K562 (cell line): ENCODE measurements at regions not wholly inside any gene's neighbourhood (a gene's known extent, or its start where the extent isn't known, plus 50 kb on each side); places are given as distances from the start of the nearest gene placed in this dataset.

Experiments
- ATF1 ChIP-seq, 2 experiments: fragments of 450-650 bp in 1 of 2; IDR thresholded peaks; 2 replicates each; pipeline ENCODE4 v1.6.1; 2016; ENCODE audit warnings: missing compliant biosample characterization in 1 of 2, missing genetic modification characterization in 1 of 2
- CHD2 ChIP-seq: IDR thresholded peaks from 2 replicates; pipeline ENCODE4 v1.6.1; 2011; ENCODE audit warnings: low read depth, low read length
- POLR2A ChIP-seq: fragments of 450-650 bp; conservative IDR thresholded peaks from 2 replicates; pipeline ENCODE4 v1.6.1; 2016
- TAF1 ChIP-seq: IDR thresholded peaks from 2 replicates; pipeline ENCODE4 v1.6.1; 2011; ENCODE audit warnings: mild to moderate bottlenecking, low read length, moderate library complexity; ENCODE audit not compliant: insufficient read depth, control insufficient read depth, severe bottlenecking; ENCODE audit errors: extremely low read depth
- ZNF175 ChIP-seq: fragments of 200-800 bp; sonication (Bioruptor generic); IDR thresholded peaks from 2 replicates; pipeline ENCODE4 v1.6.1; 2016; ENCODE audit warnings: low read depth, mild to moderate bottlenecking, missing genetic modification characterization, missing compliant biosample characterization
- ZNF561 ChIP-seq: fragments of 450-650 bp; formaldehyde crosslinking; conservative IDR thresholded peaks from 2 replicates; pipeline ENCODE4 v1.4.0; 2020; ENCODE audit warnings: mild to moderate bottlenecking, moderate library complexity

DNA sequence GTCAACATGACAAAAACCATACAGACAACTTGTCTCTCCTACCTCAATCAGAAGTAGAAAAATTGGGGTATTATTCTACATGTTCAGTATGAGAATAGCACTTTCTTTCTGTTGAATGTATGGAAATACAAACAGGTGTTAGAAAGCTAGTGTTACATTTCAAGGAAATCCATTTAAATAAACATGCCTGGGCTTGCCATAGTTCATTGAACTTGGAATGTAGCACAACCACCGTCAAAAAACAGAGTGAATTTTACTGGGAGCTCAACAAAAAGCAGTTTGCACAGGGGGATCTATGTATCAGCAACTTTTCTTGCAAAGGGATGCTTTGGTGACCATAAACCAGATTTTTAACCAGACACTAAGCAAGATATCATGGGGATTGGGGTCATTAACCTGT lies 307.9 kb upstream of the SMARCA2 start:
- TF ChIP-seq TAF1 = no peak
- TF ChIP-seq CHD2 = no peak
- TF ChIP-seq ZNF561 (CRISPR knock-in tag) = no peak
- no peak for TF ChIP-seq ZNF175 (CRISPR knock-in tag)
- no peak for TF ChIP-seq ATF1 (CRISPR knock-in tag; IDR thresholded peaks at IDR 0.05)
- TF ChIP-seq ATF1 (tag; IDR thresholded peaks at IDR 0.05) = no peak
- TF ChIP-seq POLR2A = no peak
